ENCODE measurements at regions not wholly inside any gene's neighbourhood (a gene's known extent, or its start where the extent isn't known, plus 50 kb on each side); places are given as distances from the start of the nearest gene placed in this dataset.

DNA sequence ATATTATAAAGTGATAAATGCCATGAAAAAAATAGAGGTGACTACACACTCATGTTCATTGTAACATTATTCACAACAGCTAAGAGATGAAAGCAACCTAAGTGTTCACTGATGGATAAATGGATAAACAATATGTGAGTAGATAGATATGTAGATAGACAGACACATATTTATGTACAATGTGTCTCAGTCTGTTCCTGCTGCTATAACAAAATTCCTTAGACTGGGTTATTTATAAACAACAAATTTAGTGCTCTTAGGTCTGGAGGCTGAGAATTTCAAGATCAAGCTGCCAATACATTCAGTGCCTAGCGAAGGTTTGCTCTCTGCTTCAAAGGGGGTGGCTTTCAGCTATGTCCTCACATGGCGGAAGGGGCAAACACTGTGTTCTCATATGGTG is 312.5 kb downstream of the ZNF621 start:
- DNase-seq (no peak), ATAC-seq (no peak)
- no peaks in the 10 kb centered on the region for H3K4me1 ChIP-seq
- H3K4me3 ChIP-seq, result no peak overlapping the region
- TF ChIP-seq, protein P1, sequence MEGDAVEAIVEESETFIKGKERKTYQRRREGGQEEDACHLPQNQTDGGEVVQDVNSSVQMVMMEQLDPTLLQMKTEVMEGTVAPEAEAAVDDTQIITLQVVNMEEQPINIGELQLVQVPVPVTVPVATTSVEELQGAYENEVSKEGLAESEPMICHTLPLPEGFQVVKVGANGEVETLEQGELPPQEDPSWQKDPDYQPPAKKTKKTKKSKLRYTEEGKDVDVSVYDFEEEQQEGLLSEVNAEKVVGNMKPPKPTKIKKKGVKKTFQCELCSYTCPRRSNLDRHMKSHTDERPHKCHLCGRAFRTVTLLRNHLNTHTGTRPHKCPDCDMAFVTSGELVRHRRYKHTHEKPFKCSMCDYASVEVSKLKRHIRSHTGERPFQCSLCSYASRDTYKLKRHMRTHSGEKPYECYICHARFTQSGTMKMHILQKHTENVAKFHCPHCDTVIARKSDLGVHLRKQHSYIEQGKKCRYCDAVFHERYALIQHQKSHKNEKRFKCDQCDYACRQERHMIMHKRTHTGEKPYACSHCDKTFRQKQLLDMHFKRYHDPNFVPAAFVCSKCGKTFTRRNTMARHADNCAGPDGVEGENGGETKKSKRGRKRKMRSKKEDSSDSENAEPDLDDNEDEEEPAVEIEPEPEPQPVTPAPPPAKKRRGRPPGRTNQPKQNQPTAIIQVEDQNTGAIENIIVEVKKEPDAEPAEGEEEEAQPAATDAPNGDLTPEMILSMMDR (IDR thresholded peaks at IDR 0.05), result no peak
- no peaks in the 10 kb centered on the region for H3K36me3 ChIP-seq
- no peak overlapping the region for H3K27ac ChIP-seq
- H3K27me3 ChIP-seq (ENCODE audit: low read depth), result no peaks in the 10 kb centered on the region
- intact Hi-C loops (cut with DNase I), result no loop called here
- H3K9me3 ChIP-seq, result no peaks in the 10 kb centered on the region

DNA sequence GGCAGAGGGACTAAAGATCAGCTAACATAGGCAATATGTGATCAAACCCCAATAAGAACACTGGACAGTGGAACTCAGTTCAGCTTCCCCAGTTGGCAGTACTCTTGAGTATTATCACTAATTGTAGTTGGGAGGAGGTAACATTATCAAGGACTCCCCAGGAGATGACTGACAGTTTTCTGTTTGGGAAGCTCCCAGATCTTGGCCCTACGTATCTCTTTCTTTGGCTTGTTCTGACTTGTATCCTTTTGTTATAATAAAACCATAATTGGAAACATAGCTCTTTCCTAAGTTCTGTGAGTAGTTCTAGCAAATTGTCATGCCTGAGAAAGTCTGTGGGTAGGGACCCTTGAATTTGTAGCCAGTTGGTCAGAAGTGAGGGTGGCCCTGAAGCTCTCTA is 316.4 kb downstream of the ZNF621 start:
- intact Hi-C loops (cut with DNase I), result no loop called here
- ATAC-seq (no peak), DNase-seq (no peak)
- Histone ChIP-seq H3K9me3 (no peaks in the 10 kb centered on the region), H3K27ac (no peak overlapping the region), H3K4me3 (no peak overlapping the region), H3K36me3 (no peaks in the 10 kb centered on the region), H3K27me3 (ENCODE audit: low read depth) (no peaks in the 10 kb centered on the region), H3K4me1 (no peaks in the 10 kb centered on the region)
- TF ChIP-seq, protein P1 (IDR thresholded peaks at IDR 0.05), result no peak

DNA sequence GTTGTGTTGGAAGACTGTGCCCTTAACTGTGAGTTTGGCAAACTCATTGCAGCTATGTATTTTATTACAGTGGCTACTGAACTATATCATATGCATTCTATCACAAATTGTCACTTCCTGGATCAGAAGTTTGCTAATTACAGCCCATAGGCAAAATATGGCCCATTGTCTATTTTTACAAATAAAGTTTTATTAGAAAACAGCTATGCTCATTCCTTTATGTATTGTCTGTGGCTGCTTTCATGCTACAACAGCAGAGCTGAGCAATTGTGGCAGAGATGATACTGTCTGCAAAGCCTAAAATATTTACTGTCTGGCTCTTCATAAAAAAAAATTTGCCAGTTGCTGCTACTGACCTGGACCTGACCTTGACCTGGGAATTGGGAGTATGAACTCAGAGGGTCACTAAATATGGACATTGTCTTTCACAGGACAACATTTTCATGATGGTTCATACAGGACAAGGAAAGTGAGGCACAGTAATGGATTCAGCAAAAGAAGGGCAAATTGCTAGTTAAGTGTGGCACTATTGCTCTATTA is 316.9 kb downstream of the ZNF621 start:
- Histone ChIP-seq H3K36me3 (no peaks in the 10 kb centered on the region), H3K4me3 (no peak overlapping the region), H3K27ac (no peak overlapping the region), H3K9me3 (no peaks in the 10 kb centered on the region), H3K27me3 (ENCODE audit: low read depth) (no peaks in the 10 kb centered on the region), H3K4me1 (no peaks in the 10 kb centered on the region)
- DNase-seq, result no peak
- ATAC-seq, result no peak
- TF ChIP-seq, protein P1 (IDR thresholded peaks at IDR 0.05), result no peak
- intact Hi-C loops (cut with DNase I), result no loop called here

DNA sequence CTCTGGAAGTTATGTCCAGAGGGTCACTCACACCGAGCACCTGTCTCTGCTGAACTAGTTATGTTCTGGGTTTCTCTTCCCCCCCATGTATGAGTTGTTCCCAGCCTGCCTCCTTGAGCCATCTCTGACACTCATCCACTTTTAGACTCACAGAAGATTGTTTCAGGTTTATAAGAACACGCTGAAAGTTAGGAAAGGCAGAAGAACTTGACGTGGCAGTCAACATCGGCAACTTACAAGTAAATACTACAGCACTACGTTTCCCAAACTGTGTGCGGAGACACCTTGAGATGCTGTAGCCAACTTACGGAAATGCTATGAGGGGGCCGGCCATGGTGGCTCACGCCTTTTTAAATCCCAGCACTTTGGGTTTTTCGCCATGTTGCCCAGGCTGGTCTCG is 318.0 kb downstream of the ZNF621 start:
- TF ChIP-seq, protein P1 (IDR thresholded peaks at IDR 0.05), result no peak
- DNase-seq (no peak), ATAC-seq (no peak)
- no peak overlapping the region for H3K27ac ChIP-seq
- no peaks in the 10 kb centered on the region for H3K27me3 ChIP-seq (ENCODE audit: low read depth)
- H3K36me3 ChIP-seq, result no peaks in the 10 kb centered on the region
- intact Hi-C loops (cut with DNase I), result no loop called here
- H3K4me3 ChIP-seq, result no peak overlapping the region
- H3K9me3 ChIP-seq, result no peaks in the 10 kb centered on the region
- H3K4me1 ChIP-seq, result no peaks in the 10 kb centered on the region

DNA sequence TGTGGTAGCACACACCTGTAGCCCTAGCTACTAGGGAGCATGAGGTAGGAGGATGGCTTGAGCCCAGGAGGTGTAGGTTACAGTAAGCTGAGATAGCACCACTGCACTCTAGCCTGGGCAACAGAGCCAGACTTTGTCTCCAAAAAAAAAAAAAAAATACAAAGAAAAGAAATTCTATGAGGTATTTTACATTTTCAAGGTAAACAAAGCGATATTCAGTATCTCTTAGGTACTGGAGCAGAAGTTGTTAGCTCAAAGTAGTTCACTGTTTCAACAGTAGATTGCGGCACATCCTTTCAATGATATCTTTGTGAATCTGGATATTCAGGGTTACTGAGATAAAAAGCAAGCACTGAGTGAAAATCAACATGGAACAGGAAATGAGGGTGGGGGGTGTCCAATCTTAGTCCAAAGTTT is 318.5 kb downstream of the ZNF621 start:
- H3K9me3 ChIP-seq, result no peaks in the 10 kb centered on the region
- H3K27ac ChIP-seq, result no peak overlapping the region
- H3K4me3 ChIP-seq, result no peak overlapping the region
- DNase-seq (no peak), ATAC-seq (no peak)
- no peaks in the 10 kb centered on the region for H3K4me1 ChIP-seq
- intact Hi-C loops (cut with DNase I), result no loop called here
- H3K36me3 ChIP-seq, result no peaks in the 10 kb centered on the region
- H3K27me3 ChIP-seq (ENCODE audit: low read depth), result no peaks in the 10 kb centered on the region
- TF ChIP-seq, protein P1 (IDR thresholded peaks at IDR 0.05), result no peak
